HepG2 (cell line): ENCODE measurements at regions not wholly inside any gene's neighbourhood (a gene's known extent, or its start where the extent isn't known, plus 50 kb on each side); places are given as distances from the start of the nearest gene placed in this dataset.

Experiments used
- CEBPZ ChIP-seq: IDR thresholded peaks from 2 replicates; pipeline ENCODE4 v1.6.1; 2012; ENCODE audit warnings: low read length, improper control_type of control experiment
- FOXP1 ChIP-seq, 2 experiments: fragments of 450-650 bp in 1 of 2; IDR thresholded peaks; 2 replicates each; pipeline ENCODE4 v1.6.1; 2017 to 2018; ENCODE audit warnings: antibody characterized with exemption in 1 of 2
- GABPB1 ChIP-seq: IDR thresholded peaks from 2 replicates; pipeline ENCODE4 v1.6.1; 2016; ENCODE audit warnings: mild to moderate bottlenecking, missing genetic modification reagents, moderate library complexity, missing compliant biosample characterization
- HOMEZ ChIP-seq: IDR thresholded peaks from 2 replicates; pipeline ENCODE4 v1.6.1; 2016; ENCODE audit warnings: low read depth
- MLLT10 ChIP-seq: sonication (generic); formaldehyde crosslinking; IDR thresholded peaks from 2 replicates; pipeline ENCODE4 v1.4.0; 2020; ENCODE audit warnings: missing genetic modification reagents
- PLRG1 ChIP-seq: fragments of 450-650 bp; conservative IDR thresholded peaks from 2 replicates; pipeline ENCODE4 v1.6.1; 2016
- RORA ChIP-seq: sonication (generic); formaldehyde crosslinking; IDR thresholded peaks from 2 replicates; pipeline ENCODE4 v1.5.0; 2020; ENCODE audit warnings: mild to moderate bottlenecking, missing genetic modification reagents, moderate library complexity
- SP1 ChIP-seq, 2 experiments: fragments of 450-650 bp in 1 of 2; sonication (generic) in 1 of 2; formaldehyde crosslinking in 1 of 2; IDR thresholded peaks; 2 replicates each; pipeline versions ENCODE4 v1.4.0 to v1.6.1; 2016 to 2020; ENCODE audit warnings: missing genetic modification reagents in 1 of 2
- SRSF9 ChIP-seq: fragments of 200-400 bp; formaldehyde crosslinking; IDR thresholded peaks from 2 replicates; pipeline ENCODE4 v1.6.1; 2018; ENCODE audit warnings: borderline replicate concordance, mild to moderate bottlenecking, low read depth, low read length; ENCODE audit not compliant: insufficient read depth, poor library complexity, severe bottlenecking
- STAT5B ChIP-seq: sonication (generic); formaldehyde crosslinking; IDR thresholded peaks from 2 replicates; pipeline ENCODE4 v1.4.0; 2020; ENCODE audit warnings: missing genetic modification reagents
- U2AF1 ChIP-seq: fragments of 200-400 bp; formaldehyde crosslinking; optimal IDR thresholded peaks from 2 replicates; pipeline ENCODE3; 2017; ENCODE audit warnings: mild to moderate bottlenecking, low read depth, low read length
- XRCC5 ChIP-seq: fragments of 200-400 bp; formaldehyde crosslinking; optimal IDR thresholded peaks from 2 replicates; pipeline ENCODE3; 2017; ENCODE audit warnings: mild to moderate bottlenecking, low read length
- ZKSCAN5 ChIP-seq: sonication (generic); formaldehyde crosslinking; IDR thresholded peaks from 2 replicates; pipeline ENCODE4 v1.5.1; 2020; ENCODE audit warnings: mild to moderate bottlenecking, missing genetic modification reagents
- ZKSCAN8 ChIP-seq: IDR thresholded peaks from 2 replicates; pipeline ENCODE4 v1.6.1; 2016; ENCODE audit warnings: borderline replicate concordance, missing genetic modification reagents, missing compliant biosample characterization
- ZNF143 ChIP-seq: sonication (generic); formaldehyde crosslinking; IDR thresholded peaks from 2 replicates; pipeline ENCODE4 v1.4.0; 2020; ENCODE audit warnings: missing genetic modification reagents
- ZNF264 ChIP-seq: sonication (generic); formaldehyde crosslinking; IDR thresholded peaks from 2 replicates; pipeline ENCODE4 v1.4.0; 2020; ENCODE audit warnings: missing genetic modification reagents
- ZNF414 ChIP-seq: sonication (generic); formaldehyde crosslinking; IDR thresholded peaks from 2 replicates; pipeline ENCODE4 v1.5.0; 2020; ENCODE audit warnings: missing genetic modification reagents
- ZNF484 ChIP-seq: sonication (generic); formaldehyde crosslinking; IDR thresholded peaks from 2 replicates; pipeline ENCODE4 v1.5.1; 2020; ENCODE audit warnings: mild to moderate bottlenecking, low read depth, missing genetic modification reagents, borderline replicate concordance
- ZNF749 ChIP-seq: sonication (generic); formaldehyde crosslinking; IDR thresholded peaks from 2 replicates; pipeline ENCODE4 v1.8.0; 2022; ENCODE audit warnings: mild to moderate bottlenecking, missing genetic modification reagents, moderate library complexity, borderline replicate concordance
- ZNF788 ChIP-seq: sonication (generic); formaldehyde crosslinking; IDR thresholded peaks from 2 replicates; pipeline ENCODE4 v1.5.0; 2020; ENCODE audit warnings: mild to moderate bottlenecking, missing genetic modification reagents, borderline replicate concordance
- ZNF841 ChIP-seq: sonication (generic); formaldehyde crosslinking; IDR thresholded peaks from 2 replicates; pipeline ENCODE4 v1.8.1; 2023; ENCODE audit warnings: missing genetic modification reagents, borderline replicate concordance
- TF ChIP-seq, protein P1 (sequence below): sonication (generic); IDR thresholded peaks from 2 replicates; pipeline ENCODE4 v1.6.1; 2016; ENCODE audit warnings: low read depth, borderline replicate concordance
- TF ChIP-seq, protein P2 (sequence below): sonication (generic); formaldehyde crosslinking; IDR thresholded peaks from 2 replicates; pipeline ENCODE4 v1.4.0; 2020; ENCODE audit warnings: missing genetic modification reagents

DNA sequence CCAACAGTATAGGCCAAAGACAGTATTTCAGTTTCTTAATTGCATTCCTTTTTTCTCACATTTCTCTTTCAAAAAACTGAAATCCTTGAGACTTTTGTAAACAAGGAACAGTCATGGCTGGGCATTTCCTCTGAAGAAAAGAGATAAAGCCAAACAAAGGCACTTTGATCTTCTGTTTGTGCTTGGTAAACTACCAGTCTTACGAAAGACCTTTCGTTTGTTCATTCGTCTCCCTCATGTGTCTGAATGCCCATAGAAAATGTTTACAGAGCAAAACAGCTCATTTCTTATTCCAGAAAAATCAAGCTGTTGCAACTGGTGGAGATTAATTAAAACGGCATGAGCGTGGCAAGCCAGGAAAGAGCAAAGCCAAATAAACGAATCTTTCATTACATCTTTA is 178.0 kb downstream of the GASK1B start (continued):
- TF ChIP-seq ZNF264 (CRISPR knock-in tag) (peak; percentile 72; the same call in 1 of the 2 replicates), FOXP1 (IDR thresholded peaks at IDR 0.05) (peak; percentile 96), FOXP1 (CRISPR knock-in tag; IDR thresholded peaks at IDR 0.05) (peak; percentile 100), ZNF143 (CRISPR knock-in tag) (no peak), ZNF484 (no peak), ZNF841 (CRISPR knock-in tag) (no peak), HOMEZ (CRISPR knock-in tag) (peak; percentile 98), ZNF414 (CRISPR knock-in tag) (no peak), MLLT10 (no peak), XRCC5 (no peak), ZKSCAN5 (CRISPR knock-in tag) (no peak), PLRG1 (no peak), CEBPZ (no peak), U2AF1 (no peak), SRSF9 (no peak), ZNF788 (no peak), SP1 (IDR thresholded peaks at IDR 0.05) (no peak), SP1 (CRISPR knock-in tag; IDR thresholded peaks at IDR 0.05) (no peak), STAT5B (CRISPR knock-in tag) (peak; percentile 87), GABPB1 (CRISPR knock-in tag) (peak; percentile 49), ZKSCAN8 (CRISPR knock-in tag) (peak; percentile 94), ZNF749 (CRISPR knock-in tag) (no peak), RORA (CRISPR knock-in tag) (no peak)
- TF ChIP-seq, protein P1, sequence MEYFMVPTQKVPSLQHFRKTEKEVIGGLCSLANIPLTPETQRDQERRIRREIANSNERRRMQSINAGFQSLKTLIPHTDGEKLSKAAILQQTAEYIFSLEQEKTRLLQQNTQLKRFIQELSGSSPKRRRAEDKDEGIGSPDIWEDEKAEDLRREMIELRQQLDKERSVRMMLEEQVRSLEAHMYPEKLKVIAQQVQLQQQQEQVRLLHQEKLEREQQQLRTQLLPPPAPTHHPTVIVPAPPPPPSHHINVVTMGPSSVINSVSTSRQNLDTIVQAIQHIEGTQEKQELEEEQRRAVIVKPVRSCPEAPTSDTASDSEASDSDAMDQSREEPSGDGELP: peak; percentile 56; the same call in 1 of the 2 replicates
- TF ChIP-seq, protein P2, sequence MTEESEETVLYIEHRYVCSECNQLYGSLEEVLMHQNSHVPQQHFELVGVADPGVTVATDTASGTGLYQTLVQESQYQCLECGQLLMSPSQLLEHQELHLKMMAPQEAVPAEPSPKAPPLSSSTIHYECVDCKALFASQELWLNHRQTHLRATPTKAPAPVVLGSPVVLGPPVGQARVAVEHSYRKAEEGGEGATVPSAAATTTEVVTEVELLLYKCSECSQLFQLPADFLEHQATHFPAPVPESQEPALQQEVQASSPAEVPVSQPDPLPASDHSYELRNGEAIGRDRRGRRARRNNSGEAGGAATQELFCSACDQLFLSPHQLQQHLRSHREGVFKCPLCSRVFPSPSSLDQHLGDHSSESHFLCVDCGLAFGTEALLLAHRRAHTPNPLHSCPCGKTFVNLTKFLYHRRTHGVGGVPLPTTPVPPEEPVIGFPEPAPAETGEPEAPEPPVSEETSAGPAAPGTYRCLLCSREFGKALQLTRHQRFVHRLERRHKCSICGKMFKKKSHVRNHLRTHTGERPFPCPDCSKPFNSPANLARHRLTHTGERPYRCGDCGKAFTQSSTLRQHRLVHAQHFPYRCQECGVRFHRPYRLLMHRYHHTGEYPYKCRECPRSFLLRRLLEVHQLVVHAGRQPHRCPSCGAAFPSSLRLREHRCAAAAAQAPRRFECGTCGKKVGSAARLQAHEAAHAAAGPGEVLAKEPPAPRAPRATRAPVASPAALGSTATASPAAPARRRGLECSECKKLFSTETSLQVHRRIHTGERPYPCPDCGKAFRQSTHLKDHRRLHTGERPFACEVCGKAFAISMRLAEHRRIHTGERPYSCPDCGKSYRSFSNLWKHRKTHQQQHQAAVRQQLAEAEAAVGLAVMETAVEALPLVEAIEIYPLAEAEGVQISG (CRISPR knock-in tag): no peak
